MCF 10A (cell line): ENCODE measurements at regions not wholly inside any gene's neighbourhood (a gene's known extent, or its start where the extent isn't known, plus 50 kb on each side); places are given as distances from the start of the nearest gene placed in this dataset.

Experiments used
- BruUV-seq: library from RNA; stranded (reverse); fragments of 400-500 nt; replicated peaks from 2 replicates; lab custom pipeline; 2021; lab: Mats Ljungman, UMichigan
- CTCF ChIA-PET: fragments of 300-600 bp; sonication (Branson Sonifier 250); formaldehyde crosslinking; extraction: SDS; loops from one replicate; lab custom pipeline; 2021; ENCODE audit warnings: antibody characterized with exemption, inconsistent platforms; lab: Yijun Ruan, JAX
- POLR2A ChIA-PET: fragments of 300-600, 350-650 bp; sonication (Branson Sonifier 250); formaldehyde crosslinking; extraction: SDS; loops from one replicate; lab custom pipeline; 2020; ENCODE audit warnings: antibody characterized with exemption, inconsistent platforms; lab: Yijun Ruan, JAX
- DNase-seq: peaks from one replicate; pipeline ENCODE4 v3.0.0-alpha.2; 2018; ENCODE audit not compliant: unreplicated experiment
- H3K27ac Mint-ChIP-seq: one replicate; pipeline ENCODE4 v1.8.0; 2022; ENCODE audit warnings: mild to moderate bottlenecking, low read depth, mixed read lengths; ENCODE audit not compliant: unreplicated experiment
- H3K27me3 Mint-ChIP-seq: one replicate; pipeline ENCODE4 v1.8.0; 2022; ENCODE audit warnings: mixed read lengths; ENCODE audit not compliant: insufficient read depth, unreplicated experiment
- H3K36me3 Mint-ChIP-seq: one replicate; pipeline ENCODE4 v1.8.0; 2022; ENCODE audit warnings: mild to moderate bottlenecking, moderate library complexity, mixed read lengths; ENCODE audit not compliant: insufficient read depth, unreplicated experiment
- H3K4me1 Mint-ChIP-seq: one replicate; pipeline ENCODE4 v1.8.0; 2022; ENCODE audit warnings: mixed read lengths; ENCODE audit not compliant: insufficient read depth, unreplicated experiment
- H3K4me3 Mint-ChIP-seq: one replicate; pipeline ENCODE4 v1.8.0; 2022; ENCODE audit warnings: mild to moderate bottlenecking, moderate library complexity, mixed read lengths; ENCODE audit not compliant: unreplicated experiment
- H3K9me3 Mint-ChIP-seq: one replicate; pipeline ENCODE4 v1.8.0; 2022; ENCODE audit warnings: mixed read lengths; ENCODE audit not compliant: unreplicated experiment
- CTCF ChIP-seq: fragments of 200-600 bp; IDR thresholded peaks from one replicate; pipeline ENCODE4 v1.8.0; 2022; ENCODE audit warnings: antibody characterized with exemption, mild to moderate bottlenecking; ENCODE audit not compliant: unreplicated experiment
- intact Hi-C: fragments of 100-400 bp; cut with micrococcal nuclease; formaldehyde crosslinking; loops from 2 replicates; pipeline ENCODE4 v1.14.1; 2022

DNA sequence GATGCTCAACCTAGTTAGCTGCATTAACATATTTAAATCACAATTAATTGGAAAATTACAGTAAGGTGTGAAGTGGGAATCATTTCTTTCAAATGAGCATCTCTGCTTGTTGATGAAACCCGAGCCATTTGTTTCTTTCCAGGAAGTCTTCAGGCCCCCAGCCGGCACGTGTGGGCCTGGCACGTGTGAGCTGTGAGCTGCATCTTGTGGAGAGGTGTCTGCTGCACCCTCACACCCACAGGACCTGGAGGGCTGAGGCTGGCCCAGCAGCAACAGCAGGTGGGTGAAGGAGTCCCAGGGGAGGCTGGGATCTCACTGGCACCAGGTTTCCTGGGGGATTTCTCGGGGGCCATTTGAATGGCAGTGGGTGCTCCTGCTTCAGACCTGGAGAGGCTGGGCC lies 372.5 kb upstream of the MKI67 start:
- H3K36me3 Mint-ChIP-seq: no peaks in the 10 kb centered on the region
- no TSS peak for BruUV-seq
- no peak overlapping the region for H3K27ac Mint-ChIP-seq
- intact Hi-C loops: no loop called here
- CTCF ChIA-PET: interaction anchor here (1.4 kb wide), 1 partner anchor 287 kb away, joined by 5 read pairs; no protein-coding TSS in a partner anchor
- no peaks in the 10 kb centered on the region for H3K27me3 Mint-ChIP-seq
- H3K9me3 Mint-ChIP-seq: peaks cover 13% of the 10 kb centered on the region
- DNase-seq: no peak
- no peak overlapping the region for H3K4me3 Mint-ChIP-seq
- no peak for TF ChIP-seq CTCF
- POLR2A ChIA-PET: no interaction called here
- H3K4me1 Mint-ChIP-seq: no peaks in the 10 kb centered on the region

DNA sequence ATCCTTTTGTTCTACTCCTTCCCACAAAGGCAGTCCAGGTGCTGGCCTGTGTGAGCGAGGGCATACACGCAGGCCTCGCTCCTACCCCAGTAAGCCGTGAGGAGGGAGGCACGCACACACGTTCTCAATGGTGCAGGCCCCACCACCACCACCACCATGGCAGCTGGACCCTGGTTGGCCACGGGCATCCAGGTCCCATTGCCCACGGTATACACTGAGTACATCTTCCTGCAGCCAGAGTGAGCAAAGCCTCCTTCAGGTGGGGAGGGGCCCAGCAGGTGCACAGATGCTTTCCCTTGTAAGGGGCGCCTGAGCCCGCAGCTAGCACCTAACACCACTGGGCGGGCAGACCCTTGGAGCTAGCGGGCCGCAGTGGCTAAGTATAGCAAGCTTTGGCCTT lies 373.3 kb upstream of the MKI67 start:
- H3K4me1 Mint-ChIP-seq: no peaks in the 10 kb centered on the region
- H3K9me3 Mint-ChIP-seq: peaks cover 7% of the 10 kb centered on the region
- no peaks in the 10 kb centered on the region for H3K36me3 Mint-ChIP-seq
- intact Hi-C loops: no loop called here
- POLR2A ChIA-PET: no interaction called here
- H3K27me3 Mint-ChIP-seq: no peaks in the 10 kb centered on the region
- CTCF ChIA-PET: interaction anchor here (1.4 kb wide), 1 partner anchor 288 kb away, joined by 5 read pairs; no protein-coding TSS in a partner anchor
- H3K27ac Mint-ChIP-seq: no peak overlapping the region
- no peak for DNase-seq
- H3K4me3 Mint-ChIP-seq: no peak overlapping the region
- TF ChIP-seq CTCF: no peak
- no TSS peak for BruUV-seq

GRCh38 chr10:128499956-128500355 lies 373.7 kb upstream of the MKI67 start:
- DNase-seq: no peak
- Mint-ChIP-seq H3K9me3 (peaks cover 7% of the 10 kb centered on the region), H3K4me1 (no peaks in the 10 kb centered on the region), H3K36me3 (no peaks in the 10 kb centered on the region), H3K27me3 (no peaks in the 10 kb centered on the region), H3K27ac (no peak overlapping the region), H3K4me3 (no peak overlapping the region)
- ChIA-PET POLR2A (no interaction called here), CTCF (no interaction called here)
- no TSS peak for BruUV-seq
- intact Hi-C loops: no loop called here
- no peak for TF ChIP-seq CTCF

GRCh38 chr10:128500642-128501041 lies 374.4 kb upstream of the MKI67 start:
- TF ChIP-seq CTCF: no peak
- Mint-ChIP-seq H3K36me3 (no peaks in the 10 kb centered on the region), H3K4me1 (no peaks in the 10 kb centered on the region), H3K27ac (no peak overlapping the region), H3K27me3 (no peaks in the 10 kb centered on the region), H3K9me3 (peaks cover 7% of the 10 kb centered on the region), H3K4me3 (no peak overlapping the region)
- ChIA-PET CTCF (no interaction called here), POLR2A (no interaction called here)
- intact Hi-C loops: no loop called here
- no TSS peak for BruUV-seq
- no peak for DNase-seq
